Cardiac fibroblast (primary cell): ENCODE measurements at regions not wholly inside any gene's neighbourhood (a gene's known extent, or its start where the extent isn't known, plus 50 kb on each side); places are given as distances from the start of the nearest gene placed in this dataset.
A peak's percentile ranks its signal among the peaks of the same experiment; 100 is the strongest.

ENCODE experiments used
- DNase-seq, 2 donors: peaks; one replicate each; pipeline versions ENCODE4 v3.0.0 to v3.0.0-alpha.2; 2010; ENCODE audit warnings: low read depth in 2 of 2
- H3K4me3 ChIP-seq, 2 donors: replicated peaks in 1 of 2; 1 replicate in 1 of 2; 2 replicates in 1 of 2; pipeline ENCODE4 v1.5.1; 2011; ENCODE audit warnings: low read depth in 2 of 2, low read length in 2 of 2, mild to moderate bottlenecking in 2 of 2, moderate library complexity in 1 of 2
- CTCF ChIP-seq: IDR thresholded peaks from one replicate; pipeline ENCODE4 v1.5.1; 2011; ENCODE audit warnings: low read depth, mild to moderate bottlenecking, low read length, inconsistent platforms

GRCh38 chrX:15914486-15914885 is 59.9 kb upstream of the AP1S2 start:
- no peak for DNase-seq
- no peak overlapping the region for H3K4me3 ChIP-seq
- no peak for TF ChIP-seq CTCF

- TF ChIP-seq CTCF: no peak
- no peak for DNase-seq
- no peak overlapping the region for H3K4me3 ChIP-seq
Observed at GRCh38 chrX:15913146-15913545, 58.5 kb upstream of the AP1S2 start.

- H3K4me3 ChIP-seq: no peak overlapping the region
- peak; percentile 5 to 11 for DNase-seq
- no peak for TF ChIP-seq CTCF
Observed at GRCh38 chrX:15911734-15912550, 57.3 kb upstream of the AP1S2 start.

GRCh38 chrX:15909605-15910004 is 55.0 kb upstream of the AP1S2 start:
- DNase-seq: no peak
- TF ChIP-seq CTCF: no peak
- no peak overlapping the region for H3K4me3 ChIP-seq

- no peak for TF ChIP-seq CTCF
- no peak overlapping the region for H3K4me3 ChIP-seq
- DNase-seq: peak; percentile 7 to 21
Observed at GRCh38 chrX:15908603-15909290, 54.1 kb upstream of the AP1S2 start.

- no peak for DNase-seq
- H3K4me3 ChIP-seq: no peak overlapping the region
- no peak for TF ChIP-seq CTCF
Observed at GRCh38 chrX:15906041-15906943, 51.7 kb upstream of the AP1S2 start.
